HG03571 (cell line): ENCODE measurements at regions not wholly inside any gene's neighbourhood (a gene's known extent, or its start where the extent isn't known, plus 50 kb on each side); places are given as distances from the start of the nearest gene placed in this dataset.

Experiments
- ATAC-seq: cut with Tn5 transposase; IDR thresholded peaks from one replicate; pipeline ENCODE4 v1.9.1; 2021; ENCODE audit not compliant: unreplicated experiment

DNA sequence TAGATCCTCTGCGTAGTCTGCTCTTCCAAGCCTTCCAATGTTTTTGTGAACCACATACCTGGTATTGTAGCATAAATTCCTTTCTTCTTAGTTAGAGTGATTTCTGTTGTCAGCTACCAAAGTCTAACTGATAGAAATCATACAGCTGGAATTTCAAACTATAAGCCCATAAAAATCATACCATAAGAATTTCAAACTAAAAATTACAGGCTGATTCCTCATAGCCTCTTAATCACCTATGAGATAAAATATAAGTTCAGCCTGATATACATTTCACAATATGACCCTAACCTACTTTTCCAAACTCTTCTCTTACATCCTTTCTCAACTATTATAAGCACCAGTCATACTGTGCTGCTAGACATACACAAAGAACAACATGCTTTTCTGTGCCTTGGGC is 64.8 kb downstream of the PTHLH start:
- no peak for ATAC-seq

GRCh38 chr12:27906658-27907473 is 65.7 kb downstream of the PTHLH start:
- no peak for ATAC-seq

GRCh38 chr12:27906127-27906500 is 66.4 kb downstream of the PTHLH start:
- no peak for ATAC-seq

DNA sequence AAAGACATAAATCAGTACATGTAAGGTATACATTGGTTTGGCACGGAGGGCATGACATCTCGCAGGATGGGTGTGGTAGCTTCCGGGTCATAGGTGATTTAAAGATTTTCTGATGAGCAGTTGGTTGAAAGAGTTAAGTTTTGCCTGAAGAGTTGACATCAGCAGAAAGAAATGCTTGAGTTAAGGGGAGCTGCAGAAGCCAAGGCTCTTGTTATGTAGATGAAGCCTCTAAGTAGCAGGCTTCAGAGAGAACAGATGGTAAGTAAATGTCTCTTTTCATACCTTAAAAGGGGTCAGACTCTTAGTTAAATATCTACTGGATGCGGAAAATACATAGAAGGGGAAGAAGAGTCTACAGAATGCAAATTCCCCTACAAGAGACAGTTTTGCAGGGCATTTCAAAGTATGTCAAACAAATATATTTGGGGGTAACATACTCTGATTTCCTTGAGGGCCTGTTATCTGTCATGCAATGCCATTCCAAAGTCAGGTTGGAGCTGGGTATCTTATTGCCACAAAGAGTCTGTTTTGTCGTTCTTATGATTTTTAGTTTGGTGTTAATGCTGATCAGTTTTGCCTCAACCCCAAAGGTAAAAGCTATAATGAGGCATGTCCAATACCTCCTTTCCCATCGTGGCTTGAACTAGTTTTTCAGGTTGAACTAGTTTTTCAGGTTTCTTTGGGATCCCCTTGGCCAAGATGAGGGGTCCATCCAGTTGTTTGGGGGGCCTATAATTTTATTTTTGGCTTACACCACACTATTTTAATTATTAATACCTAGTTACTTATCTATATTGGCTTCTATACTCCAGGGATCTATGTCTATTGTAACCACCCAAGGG is 67.0 kb downstream of the PTHLH start:
- no peak for ATAC-seq

DNA sequence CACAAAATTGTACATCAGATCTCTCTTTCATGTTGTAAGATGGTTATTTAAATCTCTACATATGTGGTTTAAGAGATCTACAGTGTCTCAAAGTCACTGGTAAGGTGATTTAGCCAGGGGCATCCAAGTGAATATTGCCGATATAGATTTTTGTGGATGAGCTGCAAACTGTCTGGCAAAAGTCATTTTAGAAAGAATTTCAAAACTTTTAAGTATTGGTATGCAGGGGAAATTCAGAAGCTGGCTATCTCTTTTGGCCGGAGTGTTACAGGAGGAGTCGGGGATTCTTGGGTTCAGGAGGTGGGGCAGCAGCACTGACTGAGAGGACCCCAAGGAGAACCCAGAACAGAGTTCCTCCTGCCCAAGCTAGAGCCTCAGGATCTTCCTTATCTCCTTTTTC is 69.9 kb downstream of the PTHLH start:
- no peak for ATAC-seq

GRCh38 chr12:27901959-27902358 is 70.6 kb downstream of the PTHLH start:
- no peak for ATAC-seq

DNA sequence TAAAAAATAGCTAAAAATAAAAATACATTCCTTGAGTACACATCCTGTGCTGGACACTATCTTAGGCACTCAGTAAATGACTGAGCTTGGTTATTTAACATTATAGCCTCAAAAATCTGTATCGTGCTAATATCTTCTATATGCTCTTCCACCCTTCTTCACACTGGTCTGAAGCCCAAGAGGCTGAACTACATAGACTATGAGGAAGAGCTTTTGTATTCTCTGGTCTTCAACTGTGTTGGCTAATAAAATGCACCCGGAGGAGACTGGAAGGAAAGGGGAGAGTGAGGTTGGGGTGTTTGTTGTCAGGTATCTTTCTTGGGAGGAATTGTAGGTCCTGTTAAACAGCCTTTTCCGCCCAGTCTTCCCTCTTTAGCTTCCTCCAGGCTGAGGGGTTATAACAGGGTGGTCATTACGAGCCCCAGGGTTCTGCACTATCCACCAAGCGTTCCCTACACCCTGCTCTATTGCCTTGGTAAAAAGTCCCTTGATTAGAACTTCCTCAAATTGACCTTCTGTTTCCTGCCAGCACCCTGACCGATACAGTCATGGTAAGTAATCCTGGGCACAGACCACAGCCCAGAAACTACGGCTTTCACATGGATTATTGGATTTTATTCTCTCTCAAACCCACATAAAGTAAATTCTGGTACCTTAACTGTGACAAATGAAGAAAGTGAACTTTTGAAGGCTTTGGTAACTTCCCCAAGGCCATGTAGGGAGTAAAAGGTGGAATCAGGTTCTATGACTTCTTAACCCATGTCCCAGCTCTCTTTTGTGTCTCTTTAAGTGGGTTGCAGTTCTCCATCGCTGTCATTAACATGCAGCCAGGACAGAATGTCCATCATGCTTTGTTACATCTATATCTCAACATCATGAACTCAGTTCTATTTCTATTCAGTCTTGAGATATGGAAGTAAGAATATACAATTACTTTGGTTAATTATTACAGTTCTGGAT is 71.3 kb downstream of the PTHLH start:
- no peak for ATAC-seq

DNA sequence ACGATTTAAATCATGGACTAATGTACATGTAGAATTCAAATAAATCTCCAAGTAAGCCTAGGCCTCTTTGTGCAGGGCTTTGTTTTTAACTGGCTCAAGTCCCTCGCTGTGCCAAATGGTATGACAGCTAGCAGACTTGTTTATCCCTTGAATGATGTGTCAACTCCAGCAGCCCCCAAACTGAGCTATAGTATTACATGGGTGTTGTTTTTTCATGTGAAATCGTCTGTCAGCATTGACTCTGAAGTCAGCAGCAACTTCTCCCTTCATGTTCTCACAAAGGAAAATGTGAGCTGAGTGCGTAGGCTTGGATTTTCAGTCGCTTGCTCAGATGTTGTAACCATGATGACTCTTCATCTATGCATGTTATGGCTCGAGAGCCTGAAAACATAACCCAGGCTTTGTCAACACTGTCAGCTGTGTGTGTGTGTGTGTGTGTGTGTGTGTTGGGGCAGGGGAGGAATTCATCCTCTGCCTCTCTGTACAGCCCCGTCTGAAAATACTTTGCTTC is 73.3 kb downstream of the PTHLH start:
- no peak for ATAC-seq

DNA sequence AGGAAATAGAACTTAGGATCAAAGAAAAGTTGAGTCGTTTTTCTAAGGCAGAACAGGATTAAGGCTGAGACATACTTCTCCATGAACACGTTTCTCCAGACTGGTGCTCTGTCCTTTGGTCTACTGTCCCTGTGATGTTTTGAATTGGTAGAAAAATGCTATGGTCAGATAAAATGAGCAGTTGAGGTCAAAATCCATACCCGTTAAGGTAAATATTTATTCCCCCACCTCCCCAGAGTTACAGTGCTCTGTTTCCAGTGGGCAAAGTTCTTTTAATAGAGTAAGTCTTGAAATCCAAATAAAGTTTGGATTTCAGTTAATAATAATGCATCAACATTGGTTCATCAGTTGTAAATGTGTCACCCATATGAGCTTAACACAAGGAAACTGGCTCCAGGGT is 74.5 kb downstream of the PTHLH start:
- no peak for ATAC-seq

GRCh38 chr12:27896419-27896990 is 76.0 kb downstream of the PTHLH start:
- ATAC-seq = no peak

DNA sequence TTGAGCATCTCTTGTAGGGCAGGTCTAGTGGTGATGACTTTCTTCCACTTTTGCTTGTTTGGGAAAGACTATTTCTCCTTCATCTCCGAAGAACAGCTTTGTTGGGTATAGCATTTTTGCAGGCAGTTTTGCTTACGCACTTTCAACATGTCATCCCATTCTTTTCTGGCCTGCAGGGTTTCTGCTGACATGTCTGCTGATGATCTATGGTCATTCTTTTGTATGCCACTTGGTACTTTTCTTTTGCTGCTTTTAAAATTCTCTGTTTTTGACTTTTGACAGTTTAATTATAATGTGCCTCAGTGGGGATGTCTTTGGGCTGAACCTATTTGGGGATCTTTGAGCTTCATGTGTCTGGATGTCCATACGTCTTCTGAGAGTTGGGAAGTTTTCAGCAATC is 78.2 kb downstream of the PTHLH start:
- ATAC-seq = no peak

- no peak for ATAC-seq
Measured at GRCh38 chr12:27879708-27880107, 92.8 kb downstream of the PTHLH start.

DNA sequence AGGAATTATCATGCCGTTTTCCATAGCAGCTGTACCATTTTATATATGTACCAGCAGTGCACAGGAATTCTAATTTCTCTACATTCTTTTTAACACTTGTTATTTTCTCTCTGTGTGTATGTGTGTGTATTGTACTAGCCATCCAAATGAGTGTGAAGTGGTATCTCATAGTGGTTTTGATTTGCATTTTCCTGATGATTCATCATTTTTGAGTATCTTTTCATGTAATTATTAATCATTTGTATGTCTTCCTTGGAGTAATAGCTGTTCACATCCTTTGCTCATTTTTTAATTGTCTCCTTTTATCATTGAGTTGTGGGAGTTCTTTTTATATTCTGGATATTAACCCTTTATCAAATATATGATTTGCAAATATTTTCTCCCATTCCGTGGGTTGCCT is 95.6 kb upstream of the MANSC4 start:
- ATAC-seq = no peak

GRCh38 chr12:27873010-27873409 is 93.0 kb upstream of the MANSC4 start:
- ATAC-seq = no peak

DNA sequence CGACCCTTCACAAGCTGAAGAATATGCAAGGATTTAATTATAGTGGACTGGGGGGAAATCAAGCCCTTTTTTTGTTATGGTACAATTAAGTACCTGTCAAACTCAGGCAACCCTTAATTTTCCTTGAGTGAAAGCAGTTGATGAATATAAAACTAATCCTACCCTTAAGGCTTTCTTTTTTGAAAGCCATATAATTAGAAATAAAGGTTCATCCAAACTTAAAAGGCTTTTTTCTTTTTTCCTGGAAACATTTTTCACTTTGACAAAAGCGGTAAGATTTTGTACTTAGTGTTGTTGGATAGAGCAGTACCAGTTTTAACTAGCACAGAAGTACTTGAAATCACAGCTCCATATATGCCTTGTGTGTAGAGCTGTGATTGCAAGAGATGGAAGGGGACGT is 91.9 kb upstream of the MANSC4 start:
- ATAC-seq = no peak

- no peak for ATAC-seq
Measured at GRCh38 chr12:27870939-27871338, 90.9 kb upstream of the MANSC4 start.

- ATAC-seq = no peak
Measured at GRCh38 chr12:27869567-27869966, 89.5 kb upstream of the MANSC4 start.

GRCh38 chr12:27868139-27868538 is 88.1 kb upstream of the MANSC4 start:
- ATAC-seq = no peak

DNA sequence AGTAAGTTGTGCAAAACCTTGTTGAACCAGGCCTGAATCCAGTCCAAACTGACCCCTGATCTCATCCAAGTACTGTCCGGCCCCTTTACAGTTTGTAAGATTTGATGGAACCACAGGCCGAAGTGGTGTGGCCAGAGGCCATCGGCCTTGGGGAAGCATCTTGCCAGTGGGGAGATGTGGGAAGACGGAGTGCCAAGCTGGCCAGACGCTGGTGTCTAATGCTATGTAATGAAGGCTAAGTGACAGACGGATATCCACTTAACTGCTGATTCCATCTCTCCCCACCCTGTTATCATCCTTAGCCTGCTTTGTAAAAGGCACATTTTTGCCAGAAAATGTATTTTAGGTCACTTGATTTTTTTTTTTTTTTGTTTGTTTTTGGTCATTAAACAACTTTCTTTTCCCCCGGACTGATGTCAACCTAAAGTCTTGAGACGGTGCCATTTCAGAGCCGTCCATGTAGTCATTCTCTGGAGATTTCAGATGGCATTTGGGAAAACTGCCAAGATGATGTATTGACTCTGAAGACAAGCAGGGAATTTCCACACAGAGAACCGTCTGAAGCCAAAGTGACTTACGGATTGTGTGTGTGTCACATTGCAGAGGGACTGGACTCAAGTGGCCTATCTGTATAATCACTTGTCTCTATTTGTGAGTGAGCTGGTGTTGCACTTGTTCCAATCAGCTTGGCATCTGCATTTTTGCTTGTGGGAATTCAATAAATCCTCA is 86.5 kb upstream of the MANSC4 start:
- ATAC-seq = no peak

- ATAC-seq = no peak
Measured at GRCh38 chr12:27865421-27865820, 85.4 kb upstream of the MANSC4 start.
